Heart left ventricle (tissue), 13 donors: ENCODE measurements at regions not wholly inside any gene's neighbourhood (a gene's known extent, or its start where the extent isn't known, plus 50 kb on each side); places are given as distances from the start of the nearest gene placed in this dataset.

Experiments
- POLR2A ChIP-seq, 2 donors: fragments of 450-650 bp; IDR thresholded peaks; one replicate each; pipeline ENCODE4 v1.6.1; 2017; ENCODE audit warnings: antibody characterized with exemption in 2 of 2, mild to moderate bottlenecking in 2 of 2, moderate library complexity in 2 of 2
- TF ChIP-seq, protein P1 (sequence below), 12 donors: fragments of 200-600 bp; sonication (generic) in 4 of 12; IDR thresholded peaks; one replicate each; pipeline versions ENCODE4 v1.5.0 to v1.8.0; 2018 to 2022; ENCODE audit warnings: antibody characterized with exemption in 12 of 12, mild to moderate bottlenecking in 5 of 12
- donor health status: ischemic (EF 13 %, LVEDD 7.1; RV severe dilation, severe dysfunction).
- donor health status: DM: no; HTN: yes; CAD: no.
- donor health status: DM: no; HTN: no; CAD: no.
- donor health status: ischemic (EF 25% LVEDD 6.9; RV normal size, moderate dysfunction).
- donor health status: ischemic (EF 25% LVEDD 5.7; RV mildly dilated, moderate dysfunction).
- donor health status: ischemic (EF 35%, LVEDD 5.7; RV mildly dilated, moderate dysfunction).
- donor health status: nonischemic (EF 11% LVEDD 7.7; RV severe dilation, severe dysfunction).
- donor health status: DM: yes; HTN: yes; CAD: no.
- donor health status: PGD.
- donor health status: ischemic (EF 29% LVEDD 5.4; RV normal size, mild dysfunction).
- donor health status: nonischemic (EF 23%, LVEDD 6.1; RV moderate dilation, normal function).

DNA sequence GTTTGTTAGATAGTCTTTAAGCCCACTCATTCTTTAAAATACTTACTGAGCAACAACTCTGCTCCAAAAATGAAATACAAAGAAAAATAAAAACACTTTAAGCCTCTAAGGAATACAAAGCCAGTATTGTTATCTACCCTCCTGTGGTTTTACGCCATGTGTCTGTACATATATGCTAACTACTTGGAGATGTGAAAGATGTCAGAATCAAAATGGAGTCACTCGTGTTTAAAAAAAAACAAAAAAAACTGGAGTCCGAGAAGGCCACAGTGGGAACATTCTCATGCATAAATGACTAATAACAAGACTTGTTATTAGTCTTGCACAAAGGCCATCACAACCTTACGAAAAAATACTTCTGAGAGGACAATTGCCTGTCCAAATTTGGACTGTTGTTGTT, 393.1 kb downstream of the TBC1D4 start:
- TF ChIP-seq, protein P1, sequence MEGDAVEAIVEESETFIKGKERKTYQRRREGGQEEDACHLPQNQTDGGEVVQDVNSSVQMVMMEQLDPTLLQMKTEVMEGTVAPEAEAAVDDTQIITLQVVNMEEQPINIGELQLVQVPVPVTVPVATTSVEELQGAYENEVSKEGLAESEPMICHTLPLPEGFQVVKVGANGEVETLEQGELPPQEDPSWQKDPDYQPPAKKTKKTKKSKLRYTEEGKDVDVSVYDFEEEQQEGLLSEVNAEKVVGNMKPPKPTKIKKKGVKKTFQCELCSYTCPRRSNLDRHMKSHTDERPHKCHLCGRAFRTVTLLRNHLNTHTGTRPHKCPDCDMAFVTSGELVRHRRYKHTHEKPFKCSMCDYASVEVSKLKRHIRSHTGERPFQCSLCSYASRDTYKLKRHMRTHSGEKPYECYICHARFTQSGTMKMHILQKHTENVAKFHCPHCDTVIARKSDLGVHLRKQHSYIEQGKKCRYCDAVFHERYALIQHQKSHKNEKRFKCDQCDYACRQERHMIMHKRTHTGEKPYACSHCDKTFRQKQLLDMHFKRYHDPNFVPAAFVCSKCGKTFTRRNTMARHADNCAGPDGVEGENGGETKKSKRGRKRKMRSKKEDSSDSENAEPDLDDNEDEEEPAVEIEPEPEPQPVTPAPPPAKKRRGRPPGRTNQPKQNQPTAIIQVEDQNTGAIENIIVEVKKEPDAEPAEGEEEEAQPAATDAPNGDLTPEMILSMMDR (IDR thresholded peaks at IDR 0.05), result no peak
- TF ChIP-seq POLR2A (IDR thresholded peaks at IDR 0.05), result no peak
